Endodermal cell (in vitro differentiated cells): ENCODE measurements at regions not wholly inside any gene's neighbourhood (a gene's known extent, or its start where the extent isn't known, plus 50 kb on each side); places are given as distances from the start of the nearest gene placed in this dataset.

ENCODE experiments used
- DNase-seq: peaks from one replicate; pipeline ENCODE4 v3.0.0-alpha.2; 2017
- H3K27ac ChIP-seq: 2 replicates; pipeline ENCODE4 v1.5.1; 2013; ENCODE audit warnings: mild to moderate bottlenecking, low read depth, low read length, moderate library complexity
- H3K27me3 ChIP-seq: 2 replicates; pipeline ENCODE4 v1.6.1; 2013; ENCODE audit warnings: mild to moderate bottlenecking, low read length, moderate library complexity; ENCODE audit not compliant: insufficient read depth, control insufficient read depth, poor library complexity, severe bottlenecking
- H3K36me3 ChIP-seq: 2 replicates; pipeline ENCODE4 v1.7.0; 2013; ENCODE audit warnings: mild to moderate bottlenecking, low read length, moderate library complexity; ENCODE audit not compliant: control insufficient read depth, insufficient read depth
- H3K4me1 ChIP-seq: one replicate; pipeline ENCODE4 v1.7.0; 2013; ENCODE audit warnings: low read length; ENCODE audit not compliant: control insufficient read depth, insufficient read depth
- H3K4me3 ChIP-seq: 2 replicates; pipeline ENCODE4 v1.5.1; 2013; ENCODE audit warnings: mild to moderate bottlenecking, low read length, moderate library complexity
- H3K9ac ChIP-seq: 2 replicates; pipeline ENCODE4 v1.6.1; 2013; ENCODE audit warnings: mild to moderate bottlenecking, low read length, moderate library complexity; ENCODE audit not compliant: poor library complexity, severe bottlenecking; ENCODE audit errors: extremely low read depth
- H3K9me3 ChIP-seq: 2 replicates; pipeline ENCODE4 v1.6.1; 2013; ENCODE audit warnings: mild to moderate bottlenecking, low read length, moderate library complexity; ENCODE audit not compliant: control insufficient read depth
- H3K27ac Mint-ChIP-seq: 2 replicates; pipeline ENCODE4 v1.8.0; 2020; ENCODE audit warnings: mixed read lengths
- H3K27me3 Mint-ChIP-seq: 2 replicates; pipeline ENCODE4 v1.8.0; 2021; ENCODE audit warnings: mild to moderate bottlenecking, mixed read lengths; ENCODE audit not compliant: insufficient read depth
- H3K36me3 Mint-ChIP-seq: 2 replicates; pipeline ENCODE4 v1.8.0; 2020; ENCODE audit warnings: low read depth, mixed read lengths
- H3K4me1 Mint-ChIP-seq: 2 replicates; pipeline ENCODE4 v1.8.0; 2020; ENCODE audit warnings: mixed read lengths
- H3K4me3 Mint-ChIP-seq: 2 replicates; pipeline ENCODE4 v1.8.0; 2020; ENCODE audit warnings: mild to moderate bottlenecking, moderate library complexity, mixed read lengths
- H3K9me3 Mint-ChIP-seq: 2 replicates; pipeline ENCODE4 v1.8.0; 2020; ENCODE audit warnings: mild to moderate bottlenecking, mixed read lengths
- CTCF ChIP-seq: fragments of 200-600 bp; sonication (generic); conservative IDR thresholded peaks from 2 replicates; pipeline ENCODE4 v1.5.0; 2021; ENCODE audit warnings: antibody characterized with exemption, mild to moderate bottlenecking
- WGBS, 2 experiments: methylation state at CpG; one replicate each; pipeline versions ENCODE4 v1.1.5 to v1.1.7; 2013; ENCODE audit warnings: missing lambda C conversion rate in 2 of 2, mixed read lengths in 1 of 2; ENCODE audit not compliant: insufficient coverage in 1 of 2, insufficient read length in 1 of 2; 5-methylcytosine and 5-hydroxymethylcytosine counted together

GRCh38 chr10:129345763-129346162 is 121.3 kb upstream of the MGMT start:
- Mint-ChIP-seq H3K27ac (no peak overlapping the region), H3K4me1 (no peaks in the 10 kb centered on the region), H3K9me3 (no peaks in the 10 kb centered on the region), H3K4me3 (no peak overlapping the region), H3K27me3 (peaks cover 4% of the 10 kb centered on the region), H3K36me3 (no peaks in the 10 kb centered on the region)
- Histone ChIP-seq H3K9ac (no peak overlapping the region), H3K36me3 (no peaks in the 10 kb centered on the region), H3K4me1 (no peaks in the 10 kb centered on the region), H3K27me3 (no peaks in the 10 kb centered on the region), H3K4me3 (no peak overlapping the region), H3K27ac (no peak overlapping the region), H3K9me3 (no peaks in the 10 kb centered on the region)
- peak; percentile 65 for DNase-seq
- TF ChIP-seq CTCF: no peak
- 95% methylated on average over 2 of the region's 2 CpGs; no CpG with 5 or more reads in 1 of the 2 experiments for WGBS, 2 experiments

DNA sequence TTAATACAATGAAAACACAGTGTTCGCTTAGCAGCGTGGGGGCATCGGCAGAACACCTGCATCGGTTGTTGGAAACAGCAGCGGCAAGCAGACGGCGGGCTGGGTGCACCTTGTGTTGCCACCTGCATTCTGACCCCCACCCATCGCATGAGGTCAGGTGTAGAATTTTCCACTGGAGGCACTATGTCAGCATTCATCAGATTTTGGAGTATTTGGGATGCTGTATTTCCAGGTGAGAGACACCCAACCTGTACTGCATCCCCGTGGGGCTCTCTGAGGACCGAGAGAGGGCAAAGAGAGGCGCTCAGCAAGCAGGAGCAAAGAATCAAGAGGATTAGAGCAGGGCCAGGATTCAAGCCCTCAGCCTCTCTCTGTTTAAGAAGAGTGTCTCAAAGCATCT is 116.4 kb upstream of the MGMT start:
- 91 to 97% methylated on average over 10 to 11 of the region's 11 CpGs for WGBS, 2 experiments
- Histone ChIP-seq H3K27ac (no peak overlapping the region), H3K4me3 (no peak overlapping the region), H3K9ac (no peak overlapping the region), H3K4me1 (no peaks in the 10 kb centered on the region), H3K36me3 (no peaks in the 10 kb centered on the region), H3K27me3 (no peaks in the 10 kb centered on the region), H3K9me3 (no peaks in the 10 kb centered on the region)
- no peaks in the 10 kb centered on the region for H3K4me1 Mint-ChIP-seq
- no peak for TF ChIP-seq CTCF
- H3K4me3 Mint-ChIP-seq: no peak overlapping the region
- no peaks in the 10 kb centered on the region for H3K27me3 Mint-ChIP-seq
- no peak overlapping the region for H3K27ac Mint-ChIP-seq
- H3K9me3 Mint-ChIP-seq: peaks cover 2% of the 10 kb centered on the region
- no peak for DNase-seq
- no peaks in the 10 kb centered on the region for H3K36me3 Mint-ChIP-seq

DNA sequence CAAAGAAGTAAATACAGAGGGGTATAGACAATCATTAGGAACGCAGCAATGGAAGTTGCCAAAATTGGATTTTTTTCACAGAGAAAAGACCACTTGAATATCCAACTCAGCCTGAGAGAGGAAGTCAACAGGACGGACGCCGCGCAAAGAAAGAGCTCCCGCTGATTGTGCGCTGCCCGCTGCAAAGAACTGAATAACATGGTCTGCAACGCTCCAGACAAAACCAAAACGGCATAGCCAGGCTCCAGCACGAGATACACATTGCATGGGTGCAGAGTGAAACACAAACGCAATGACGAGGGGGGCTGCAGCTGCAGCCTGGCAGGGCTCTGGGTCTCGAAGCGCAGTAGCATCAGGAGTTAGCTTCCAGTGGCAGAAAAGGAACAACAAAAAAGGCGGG is 113.9 kb upstream of the MGMT start:
- Mint-ChIP-seq H3K9me3 (peaks cover 18% of the 10 kb centered on the region), H3K4me1 (no peaks in the 10 kb centered on the region), H3K36me3 (no peaks in the 10 kb centered on the region), H3K4me3 (no peak overlapping the region), H3K27me3 (no peaks in the 10 kb centered on the region), H3K27ac (no peak overlapping the region)
- Histone ChIP-seq H3K27me3 (no peaks in the 10 kb centered on the region), H3K9me3 (peaks cover 16% of the 10 kb centered on the region), H3K4me3 (no peak overlapping the region), H3K27ac (no peak overlapping the region), H3K9ac (no peak overlapping the region), H3K4me1 (no peaks in the 10 kb centered on the region), H3K36me3 (no peaks in the 10 kb centered on the region)
- no peak for TF ChIP-seq CTCF
- DNase-seq: no peak
- WGBS, 2 experiments: 94 to 95% methylated on average over 8 to 16 of the region's 16 CpGs
